ENCODE measurements at regions not wholly inside any gene's neighbourhood (a gene's known extent, or its start where the extent isn't known, plus 50 kb on each side); places are given as distances from the start of the nearest gene placed in this dataset.

- peak; percentile 69; the same call in 1 of the 2 replicates for TF ChIP-seq ZNF646 (CRISPR knock-in tag; IDR thresholded peaks at IDR 0.05)
- TF ChIP-seq ZNF879 (CRISPR knock-in tag; IDR thresholded peaks at IDR 0.05): no peak
- no peak for TF ChIP-seq LBX2 (CRISPR knock-in tag; IDR thresholded peaks at IDR 0.05; ENCODE audit: borderline replicate concordance)
- no peak for TF ChIP-seq ZNF329 (CRISPR knock-in tag; IDR thresholded peaks at IDR 0.05; ENCODE audit: low read depth)
- peak; percentile 87; the same call in 1 of the 2 replicates for TF ChIP-seq ZNF552 (CRISPR knock-in tag; IDR thresholded peaks at IDR 0.05; ENCODE audit: borderline replicate concordance)
- no peak for TF ChIP-seq U2AF2 (IDR thresholded peaks at IDR 0.05; ENCODE audit: low read depth, low read length)
- no peak for TF ChIP-seq ZNF235 (CRISPR knock-in tag; IDR thresholded peaks at IDR 0.05; ENCODE audit: borderline replicate concordance)
- peak; percentile 97 for TF ChIP-seq ZNF205 (CRISPR knock-in tag; IDR thresholded peaks at IDR 0.05)
- no peak for TF ChIP-seq SRSF4 (IDR thresholded peaks at IDR 0.05; ENCODE audit: low read depth, low read length, poor library complexity, severe bottlenecking)
- TF ChIP-seq RBM39 (IDR thresholded peaks at IDR 0.05; ENCODE audit: low read depth, low read length, poor library complexity, severe bottlenecking): no peak
- TF ChIP-seq HNRNPL (IDR thresholded peaks at IDR 0.05; ENCODE audit: low read depth, low read length): no peak
- TF ChIP-seq ZUFSP (CRISPR knock-in tag; IDR thresholded peaks at IDR 0.05; ENCODE audit: borderline replicate concordance): no peak
- TF ChIP-seq CREB3 (CRISPR knock-in tag; IDR thresholded peaks at IDR 0.05): no peak
- peak; percentile 42; the same call in 1 of the 2 replicates for TF ChIP-seq ETV6 (CRISPR knock-in tag; conservative IDR thresholded peaks at IDR 0.05)
- TF ChIP-seq ZBTB7B (CRISPR knock-in tag; IDR thresholded peaks at IDR 0.05): peak; percentile 92
- no peak; the same call in 2 of the 3 replicates for TF ChIP-seq MXI1 (IDR thresholded peaks at IDR 0.05; ENCODE audit: borderline replicate concordance, low read depth, low read length)
- peak; percentile 97 for TF ChIP-seq IRF2 (CRISPR knock-in tag; IDR thresholded peaks at IDR 0.05)
- peak; percentile 92 for TF ChIP-seq TGIF2 (CRISPR knock-in tag; IDR thresholded peaks at IDR 0.05)
- peak; percentile 99 for TF ChIP-seq FOXO1 (CRISPR knock-in tag; IDR thresholded peaks at IDR 0.05)
Observed at GRCh38 chr2:18800240-18800971, 211.0 kb upstream of the NT5C1B start (continued).
